CD4-positive, alpha-beta memory T cell (primary cell): ENCODE measurements at regions not wholly inside any gene's neighbourhood (a gene's known extent, or its start where the extent isn't known, plus 50 kb on each side); places are given as distances from the start of the nearest gene placed in this dataset.

Source experiments
- CTCF ChIA-PET: fragments of 350-600 bp; sonication (Branson Sonifier 250); formaldehyde crosslinking; loops from one replicate; lab custom pipeline; 2021; ENCODE audit warnings: inconsistent platforms; ENCODE audit not compliant: partially characterized antibody; lab: Charles Lee
- POLR2A ChIA-PET: fragments of 350-600 bp; sonication (Branson Sonifier 250); formaldehyde crosslinking; loops from one replicate; lab custom pipeline; 2021; ENCODE audit not compliant: partially characterized antibody; lab: Charles Lee
- DNase-seq, 5 donors: peaks; one replicate each; pipeline versions ENCODE4 v3.0.0 to v3.0.0-alpha.2; 2020 to 2022; ENCODE audit warnings: mixed read lengths in 1 of 5
- H3K27ac ChIP-seq: one replicate; pipeline ENCODE4 v1.7.0; 2013; ENCODE audit warnings: low read depth, low read length
- H3K27me3 ChIP-seq: 2 replicates; pipeline ENCODE4 v1.7.0; 2013; ENCODE audit warnings: mild to moderate bottlenecking, low read length, moderate library complexity; ENCODE audit not compliant: insufficient read depth
- H3K36me3 ChIP-seq: 2 replicates; pipeline ENCODE4 v1.7.0; 2013; ENCODE audit warnings: mild to moderate bottlenecking, low read length, moderate library complexity; ENCODE audit not compliant: insufficient read depth
- H3K4me1 ChIP-seq: 2 replicates; pipeline ENCODE4 v1.7.0; 2013; ENCODE audit warnings: mild to moderate bottlenecking, low read length, moderate library complexity; ENCODE audit not compliant: insufficient read depth
- H3K4me3 ChIP-seq, 2 donors: one replicate each; pipeline ENCODE4 v1.7.0; 2013; ENCODE audit warnings: low read length in 2 of 2, mild to moderate bottlenecking in 1 of 2
- H3K9me3 ChIP-seq, 2 donors: one replicate each; pipeline ENCODE4 v1.7.0; 2013; ENCODE audit warnings: low read length in 2 of 2, control low read depth in 1 of 2; ENCODE audit not compliant: control insufficient read depth in 1 of 2
- H3K27ac Mint-ChIP-seq, 7 donors: one replicate each; pipeline ENCODE4 v1.8.0; 2020 to 2021; ENCODE audit warnings: mixed read lengths in 7 of 7, mild to moderate bottlenecking in 6 of 7, inconsistent platforms in 3 of 7, moderate library complexity in 3 of 7
- H3K27me3 Mint-ChIP-seq, 2 donors: one replicate each; pipeline ENCODE4 v1.8.0; 2020 to 2021; ENCODE audit warnings: mixed read lengths in 2 of 2
- H3K36me3 Mint-ChIP-seq, 2 donors: one replicate each; pipeline ENCODE4 v1.8.0; 2020 to 2021; ENCODE audit warnings: mixed read lengths in 2 of 2, inconsistent platforms in 1 of 2, mild to moderate bottlenecking in 1 of 2
- H3K4me1 Mint-ChIP-seq, 4 donors: one replicate each; pipeline ENCODE4 v1.8.0; 2020 to 2021; ENCODE audit warnings: mixed read lengths in 4 of 4, mild to moderate bottlenecking in 1 of 4
- H3K4me3 Mint-ChIP-seq, 8 donors: one replicate each; pipeline ENCODE4 v1.8.0; 2020 to 2021; ENCODE audit warnings: mixed read lengths in 8 of 8, mild to moderate bottlenecking in 7 of 8, moderate library complexity in 6 of 8, inconsistent platforms in 3 of 8
- H3K9me3 Mint-ChIP-seq, 8 donors: one replicate each; pipeline ENCODE4 v1.8.0; 2020 to 2021; ENCODE audit warnings: mixed read lengths in 8 of 8, mild to moderate bottlenecking in 5 of 8, inconsistent platforms in 3 of 8, moderate library complexity in 1 of 8
- intact Hi-C: fragments of 100-400 bp; cut with micrococcal nuclease; formaldehyde crosslinking; loops from one replicate; pipeline ENCODE4 v1.15.1; 2023

GRCh38 chrX:115889121-115889890, 281.2 kb upstream of the AGTR2 start:
- no peak for DNase-seq
- Mint-ChIP-seq H3K4me1 (peaks cover 0 to 19% (median 3%) of the 10 kb centered on the region in 4 donors), H3K27ac (no peak overlapping the region), H3K9me3 (peaks cover 0 to 7% (median 2%) of the 10 kb centered on the region in 8 donors), H3K4me3 (peak overlapping the region in 3 of 8 donors; percentile 57 to 68 (median 58)), H3K36me3 (no peaks in the 10 kb centered on the region), H3K27me3 (no peaks in the 10 kb centered on the region)
- no peak overlapping the region for H3K27ac ChIP-seq
- no peaks in the 10 kb centered on the region for H3K36me3 ChIP-seq
- H3K27me3 ChIP-seq = no peaks in the 10 kb centered on the region
- no peaks in the 10 kb centered on the region for H3K9me3 ChIP-seq
- intact Hi-C loops = no loop called here
- POLR2A ChIA-PET = no interaction called here
- no peaks in the 10 kb centered on the region for H3K4me1 ChIP-seq
- CTCF ChIA-PET = no interaction called here
- H3K4me3 ChIP-seq = no peak overlapping the region

- ChIA-PET CTCF (no interaction called here), POLR2A (no interaction called here)
- H3K4me3 ChIP-seq = no peak overlapping the region
- intact Hi-C loops = no loop called here
- H3K9me3 ChIP-seq = no peaks in the 10 kb centered on the region
- DNase-seq = no peak
- Mint-ChIP-seq H3K27ac (no peak overlapping the region), H3K36me3 (no peaks in the 10 kb centered on the region), H3K4me1 (peaks cover 0 to 19% (median 2%) of the 10 kb centered on the region in 4 donors), H3K27me3 (no peaks in the 10 kb centered on the region), H3K9me3 (peaks cover 0 to 10% (median 2%) of the 10 kb centered on the region in 8 donors), H3K4me3 (peak overlapping the region in 5 of 8 donors; percentile 28 to 86 (median 82))
- H3K4me1 ChIP-seq = no peaks in the 10 kb centered on the region
- no peak overlapping the region for H3K27ac ChIP-seq
- H3K27me3 ChIP-seq = no peaks in the 10 kb centered on the region
- H3K36me3 ChIP-seq = no peaks in the 10 kb centered on the region
Observed at GRCh38 chrX:115892056-115892708, 278.4 kb upstream of the AGTR2 start.

GRCh38 chrX:115892787-115893671, 277.5 kb upstream of the AGTR2 start:
- CTCF ChIA-PET = no interaction called here
- intact Hi-C loops = no loop called here
- Mint-ChIP-seq H3K4me1 (peaks cover 0 to 19% (median 2%) of the 10 kb centered on the region in 4 donors), H3K9me3 (peaks cover 0 to 10% (median 3%) of the 10 kb centered on the region in 8 donors), H3K36me3 (no peaks in the 10 kb centered on the region), H3K27ac (peak overlapping the region in 4 of 7 donors; percentile 50 to 80 (median 68)), H3K27me3 (no peaks in the 10 kb centered on the region), H3K4me3 (peak overlapping the region in 6 of 8 donors; percentile 80 to 86 (median 83))
- H3K27ac ChIP-seq = no peak overlapping the region
- no peaks in the 10 kb centered on the region for H3K27me3 ChIP-seq
- no peaks in the 10 kb centered on the region for H3K9me3 ChIP-seq
- no peaks in the 10 kb centered on the region for H3K4me1 ChIP-seq
- DNase-seq = peak in 4 of 5 donors; percentile 68 to 72 (median 70)
- POLR2A ChIA-PET = no interaction called here
- no peaks in the 10 kb centered on the region for H3K36me3 ChIP-seq
- H3K4me3 ChIP-seq = no peak overlapping the region

GRCh38 chrX:115894087-115894486, 276.5 kb upstream of the AGTR2 start:
- no peaks in the 10 kb centered on the region for H3K4me1 ChIP-seq
- peak overlapping the region in 6 of 8 donors; percentile 4 to 80 (median 58) for H3K4me3 Mint-ChIP-seq

GRCh38 chrX:115895678-115896329, 274.7 kb upstream of the AGTR2 start:
- CTCF ChIA-PET = no interaction called here
- Mint-ChIP-seq H3K27ac (no peak overlapping the region), H3K4me1 (peaks cover 0 to 33% (median 2%) of the 10 kb centered on the region in 4 donors), H3K36me3 (no peaks in the 10 kb centered on the region), H3K9me3 (peaks cover 0 to 7% (median under 1%) of the 10 kb centered on the region in 8 donors), H3K27me3 (no peaks in the 10 kb centered on the region), H3K4me3 (no peak overlapping the region)
- POLR2A ChIA-PET = no interaction called here
- intact Hi-C loops = no loop called here
- H3K27me3 ChIP-seq = no peaks in the 10 kb centered on the region
- no peaks in the 10 kb centered on the region for H3K36me3 ChIP-seq
- no peak overlapping the region for H3K27ac ChIP-seq
- DNase-seq = no peak
- H3K4me1 ChIP-seq = no peaks in the 10 kb centered on the region
- no peak overlapping the region for H3K4me3 ChIP-seq
- H3K9me3 ChIP-seq = no peaks in the 10 kb centered on the region

More at GRCh38 chrX:115894087-115894486, 276.5 kb upstream of the AGTR2 start:
- H3K27ac ChIP-seq = no peak overlapping the region
- DNase-seq = peak in 4 of 5 donors; percentile 20 to 31 (median 29)
- POLR2A ChIA-PET = no interaction called here
- H3K27me3 ChIP-seq = no peaks in the 10 kb centered on the region
- Mint-ChIP-seq H3K36me3 (no peaks in the 10 kb centered on the region), H3K27ac (peak overlapping the region in 1 of 7 donors; percentile 52), H3K9me3 (peaks cover 0 to 10% (median 3%) of the 10 kb centered on the region in 8 donors), H3K27me3 (no peaks in the 10 kb centered on the region), H3K4me1 (peaks cover 0 to 26% (median 2%) of the 10 kb centered on the region in 4 donors)
- H3K4me3 ChIP-seq = no peak overlapping the region
- H3K36me3 ChIP-seq = no peaks in the 10 kb centered on the region
- intact Hi-C loops = no loop called here
- H3K9me3 ChIP-seq = no peaks in the 10 kb centered on the region
- CTCF ChIA-PET = no interaction called here

- Mint-ChIP-seq H3K4me3 (no peak overlapping the region), H3K36me3 (no peaks in the 10 kb centered on the region), H3K27ac (no peak overlapping the region), H3K4me1 (peaks cover 0 to 33% (median 2%) of the 10 kb centered on the region in 4 donors), H3K27me3 (no peaks in the 10 kb centered on the region), H3K9me3 (peaks cover 0 to 7% (median under 1%) of the 10 kb centered on the region in 8 donors)
- intact Hi-C loops = no loop called here
- CTCF ChIA-PET = no interaction called here
- H3K36me3 ChIP-seq = no peaks in the 10 kb centered on the region
- no peak overlapping the region for H3K4me3 ChIP-seq
- no peak for DNase-seq
- no peak overlapping the region for H3K27ac ChIP-seq
- no peaks in the 10 kb centered on the region for H3K9me3 ChIP-seq
- H3K27me3 ChIP-seq = no peaks in the 10 kb centered on the region
- POLR2A ChIA-PET = no interaction called here
- H3K4me1 ChIP-seq = no peaks in the 10 kb centered on the region
Observed at GRCh38 chrX:115896362-115896761, 274.2 kb upstream of the AGTR2 start.
